ENCODE measurements at regions not wholly inside any gene's neighbourhood (a gene's known extent, or its start where the extent isn't known, plus 50 kb on each side); places are given as distances from the start of the nearest gene placed in this dataset.
"Not testable (repeated sequence)": the region's sequence is repeated elsewhere in the genome, so short reads cannot be mapped to it uniquely, and the experiment has no call there.

- DNase-seq (ENCODE audit: low read depth in 2 of 2), result no peak
Measured at GRCh38 chr1:47660622-47661021, 222.8 kb downstream of the FOXD2 start.

GRCh38 chr1:47661040-47661439 lies 223.2 kb downstream of the FOXD2 start:
- DNase-seq (ENCODE audit: low read depth in 2 of 2), result no peak

GRCh38 chr1:47662068-47662467 lies 224.2 kb downstream of the FOXD2 start:
- DNase-seq (ENCODE audit: low read depth in 2 of 2), result no peak

GRCh38 chr1:47663286-47663685 lies 225.4 kb downstream of the FOXD2 start:
- no peak for DNase-seq (ENCODE audit: low read depth in 2 of 2)

GRCh38 chr1:47664356-47664755 lies 226.5 kb downstream of the FOXD2 start:
- DNase-seq (ENCODE audit: low read depth in 2 of 2), result no peak

- not testable (repeated sequence) for DNase-seq (ENCODE audit: low read depth in 2 of 2)
Measured at GRCh38 chr1:47664896-47665295, 227.1 kb downstream of the FOXD2 start.

- DNase-seq (ENCODE audit: low read depth in 2 of 2), result no peak
Measured at GRCh38 chr1:47669081-47669585, 231.3 kb downstream of the FOXD2 start.

GRCh38 chr1:47672622-47673021 lies 234.8 kb downstream of the FOXD2 start:
- DNase-seq (ENCODE audit: low read depth in 2 of 2), result no peak

- no peak for DNase-seq (ENCODE audit: low read depth in 2 of 2)
Measured at GRCh38 chr1:47674189-47674588, 236.3 kb downstream of the FOXD2 start.

- no peak for DNase-seq (ENCODE audit: low read depth in 2 of 2)
Measured at GRCh38 chr1:47675047-47675675, 237.3 kb downstream of the FOXD2 start.

GRCh38 chr1:47675721-47676120 lies 237.9 kb downstream of the FOXD2 start:
- DNase-seq (ENCODE audit: low read depth in 2 of 2), result no peak

- DNase-seq (ENCODE audit: low read depth in 2 of 2), result no peak
Measured at GRCh38 chr1:47676311-47677054, 238.6 kb downstream of the FOXD2 start.

GRCh38 chr1:47677241-47677940 lies 239.5 kb downstream of the FOXD2 start:
- DNase-seq (ENCODE audit: low read depth in 2 of 2), result no peak

- DNase-seq (ENCODE audit: low read depth in 2 of 2), result no peak
Measured at GRCh38 chr1:47678464-47678980, 240.7 kb downstream of the FOXD2 start.

- no peak for DNase-seq (ENCODE audit: low read depth in 2 of 2)
Measured at GRCh38 chr1:47679301-47679791, 241.5 kb downstream of the FOXD2 start.

GRCh38 chr1:47679826-47680225 lies 242.0 kb downstream of the FOXD2 start:
- no peak for DNase-seq (ENCODE audit: low read depth in 2 of 2)

GRCh38 chr1:47680815-47681475 lies 243.1 kb downstream of the FOXD2 start:
- no peak for DNase-seq (ENCODE audit: low read depth in 2 of 2)

GRCh38 chr1:47681735-47682134 lies 243.9 kb downstream of the FOXD2 start:
- DNase-seq (ENCODE audit: low read depth in 2 of 2), result no peak

- no peak for DNase-seq (ENCODE audit: low read depth in 2 of 2)
Measured at GRCh38 chr1:47682198-47682597, 244.4 kb downstream of the FOXD2 start.

GRCh38 chr1:47682786-47683350 lies 245.0 kb downstream of the FOXD2 start:
- no peak for DNase-seq (ENCODE audit: low read depth in 2 of 2)

- no peak for DNase-seq (ENCODE audit: low read depth in 2 of 2)
Measured at GRCh38 chr1:47683401-47683800, 245.6 kb downstream of the FOXD2 start.
